Tibial nerve (tissue), 4 donors: ENCODE measurements at regions not wholly inside any gene's neighbourhood (a gene's known extent, or its start where the extent isn't known, plus 50 kb on each side); places are given as distances from the start of the nearest gene placed in this dataset.

ENCODE experiments used
- DNase-seq, 2 donors: peaks; one replicate each; pipeline ENCODE4 v3.0.0-alpha.2; 2019; ENCODE audit warnings: low spot score in 2 of 2
- H3K27ac ChIP-seq, 4 donors: fragments of 200-600 bp; sonication (generic) in 3 of 4; one replicate each; pipeline ENCODE4 v1.5.1; 2017 to 2019; ENCODE audit warnings: mild to moderate bottlenecking in 1 of 4
- H3K27me3 ChIP-seq, 2 donors: fragments of 200-600 bp; sonication (generic) in 1 of 2; one replicate each; pipeline versions ENCODE4 v1.5.1 to v1.6.0; 2017 to 2019
- H3K36me3 ChIP-seq, 3 donors: fragments of 200-600 bp; sonication (generic); one replicate each; pipeline ENCODE4 v1.5.1; 2018 to 2019
- H3K4me1 ChIP-seq, 4 donors: fragments of 200-600 bp; sonication (generic) in 3 of 4; one replicate each; pipeline ENCODE4 v1.5.1; 2017 to 2019
- H3K4me3 ChIP-seq, 4 donors: fragments of 200-600 bp; sonication (generic) in 3 of 4; one replicate each; pipeline ENCODE4 v1.5.1; 2017 to 2019; ENCODE audit warnings: mild to moderate bottlenecking in 1 of 4, moderate library complexity in 1 of 4
- H3K9me3 ChIP-seq, 4 donors: fragments of 200-600 bp; sonication (generic) in 3 of 4; one replicate each; pipeline ENCODE4 v1.5.1; 2017 to 2019
- EP300 ChIP-seq, 2 donors: sonication (generic); formaldehyde crosslinking; IDR thresholded peaks; one replicate each; pipeline ENCODE4 v1.6.1; 2017; ENCODE audit warnings: antibody characterized with exemption in 2 of 2, mild to moderate bottlenecking in 1 of 2
- POLR2A ChIP-seq, 2 donors: fragments of 450-650 bp; IDR thresholded peaks; one replicate each; pipeline ENCODE4 v1.6.1; 2017; ENCODE audit warnings: antibody characterized with exemption in 2 of 2, mild to moderate bottlenecking in 2 of 2, moderate library complexity in 2 of 2
- WGBS, 2 donors: methylation state at CpG; one replicate each; pipeline ENCODE4 v1.1.5; 2018; 5-methylcytosine and 5-hydroxymethylcytosine counted together
- TF ChIP-seq, protein P1 (sequence below), 5 experiments: fragments of 200-600 bp in 3 of 5; fragments of 450-650 bp in 2 of 5; sonication (generic) in 3 of 5; IDR thresholded peaks; one replicate each; pipeline ENCODE4 v1.5.1; 2016 to 2019; ENCODE audit warnings: antibody characterized with exemption in 5 of 5, mild to moderate bottlenecking in 3 of 5, moderate library complexity in 2 of 5

DNA sequence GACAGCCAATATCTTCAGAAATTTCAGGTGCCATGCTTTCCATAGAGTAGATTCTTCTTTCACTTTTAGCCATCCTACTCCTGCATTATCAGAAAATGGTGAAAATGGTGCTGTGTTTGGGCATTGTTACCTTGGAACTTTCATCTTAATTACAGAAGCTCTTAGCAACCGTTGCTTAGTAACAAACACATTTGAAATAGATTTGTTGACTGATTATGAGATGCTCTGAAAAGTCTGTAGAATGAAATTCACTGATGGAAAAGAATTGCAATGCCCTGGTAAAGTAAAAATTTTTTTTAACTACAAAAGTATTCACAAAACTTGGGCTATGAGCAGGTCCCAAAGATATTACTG, 249.3 kb upstream of the NEBL start:
- no peak for TF ChIP-seq EP300 (IDR thresholded peaks at IDR 0.05)
- TF ChIP-seq, protein P1, sequence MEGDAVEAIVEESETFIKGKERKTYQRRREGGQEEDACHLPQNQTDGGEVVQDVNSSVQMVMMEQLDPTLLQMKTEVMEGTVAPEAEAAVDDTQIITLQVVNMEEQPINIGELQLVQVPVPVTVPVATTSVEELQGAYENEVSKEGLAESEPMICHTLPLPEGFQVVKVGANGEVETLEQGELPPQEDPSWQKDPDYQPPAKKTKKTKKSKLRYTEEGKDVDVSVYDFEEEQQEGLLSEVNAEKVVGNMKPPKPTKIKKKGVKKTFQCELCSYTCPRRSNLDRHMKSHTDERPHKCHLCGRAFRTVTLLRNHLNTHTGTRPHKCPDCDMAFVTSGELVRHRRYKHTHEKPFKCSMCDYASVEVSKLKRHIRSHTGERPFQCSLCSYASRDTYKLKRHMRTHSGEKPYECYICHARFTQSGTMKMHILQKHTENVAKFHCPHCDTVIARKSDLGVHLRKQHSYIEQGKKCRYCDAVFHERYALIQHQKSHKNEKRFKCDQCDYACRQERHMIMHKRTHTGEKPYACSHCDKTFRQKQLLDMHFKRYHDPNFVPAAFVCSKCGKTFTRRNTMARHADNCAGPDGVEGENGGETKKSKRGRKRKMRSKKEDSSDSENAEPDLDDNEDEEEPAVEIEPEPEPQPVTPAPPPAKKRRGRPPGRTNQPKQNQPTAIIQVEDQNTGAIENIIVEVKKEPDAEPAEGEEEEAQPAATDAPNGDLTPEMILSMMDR (IDR thresholded peaks at IDR 0.05): no peak
- no peak for TF ChIP-seq POLR2A (IDR thresholded peaks at IDR 0.05)
- Histone ChIP-seq H3K27ac (no peak overlapping the region), H3K36me3 (no peaks in the 10 kb centered on the region), H3K9me3 (no peaks in the 10 kb centered on the region), H3K4me1 (no peaks in the 10 kb centered on the region), H3K4me3 (no peak overlapping the region), H3K27me3 (no peaks in the 10 kb centered on the region)
- no peak for DNase-seq
- 73 to 92% methylated on average over 1 of the region's 1 CpG for WGBS, 2 donors

DNA sequence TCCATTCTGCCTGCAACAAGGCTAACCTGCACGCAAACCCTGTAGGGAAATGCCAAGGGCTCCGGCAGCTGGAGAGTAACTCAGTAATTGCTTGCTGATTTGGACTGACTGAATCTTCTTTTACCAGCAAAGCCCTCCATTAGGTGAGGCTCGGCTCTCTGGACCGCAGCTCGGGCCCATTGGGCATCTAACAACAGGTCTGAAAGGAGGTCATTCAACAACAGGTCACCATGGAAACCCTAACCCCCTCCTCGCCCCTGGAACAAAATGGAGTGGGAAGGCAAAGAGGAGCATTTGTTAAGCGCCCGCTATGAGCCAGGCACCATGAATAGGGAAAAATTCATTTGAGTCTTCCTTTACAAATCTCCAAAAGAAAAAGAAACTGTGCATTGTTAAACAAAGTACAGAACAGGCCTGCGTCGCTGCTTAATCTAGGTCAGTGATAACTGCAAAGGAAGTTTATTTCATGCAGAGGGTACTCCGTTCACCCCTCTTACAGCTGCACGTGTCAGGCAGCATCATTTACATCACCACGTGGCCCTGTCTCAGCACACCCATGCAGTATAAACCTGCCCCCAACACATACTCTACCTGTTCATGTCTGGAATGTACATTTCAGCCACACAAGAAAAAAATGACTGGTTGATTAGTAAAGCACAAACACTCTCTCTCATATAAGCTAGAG, 248.8 kb upstream of the NEBL start:
- Histone ChIP-seq H3K4me1 (no peaks in the 10 kb centered on the region), H3K9me3 (no peaks in the 10 kb centered on the region), H3K27ac (no peak overlapping the region), H3K4me3 (no peak overlapping the region), H3K27me3 (no peaks in the 10 kb centered on the region), H3K36me3 (no peaks in the 10 kb centered on the region)
- 43 to 48% methylated on average over 13 of the region's 13 CpGs for WGBS, 2 donors
- DNase-seq: no peak
- TF ChIP-seq, protein P1 (IDR thresholded peaks at IDR 0.05): no peak
- TF ChIP-seq EP300 (IDR thresholded peaks at IDR 0.05) (no peak), POLR2A (IDR thresholded peaks at IDR 0.05) (no peak)

DNA sequence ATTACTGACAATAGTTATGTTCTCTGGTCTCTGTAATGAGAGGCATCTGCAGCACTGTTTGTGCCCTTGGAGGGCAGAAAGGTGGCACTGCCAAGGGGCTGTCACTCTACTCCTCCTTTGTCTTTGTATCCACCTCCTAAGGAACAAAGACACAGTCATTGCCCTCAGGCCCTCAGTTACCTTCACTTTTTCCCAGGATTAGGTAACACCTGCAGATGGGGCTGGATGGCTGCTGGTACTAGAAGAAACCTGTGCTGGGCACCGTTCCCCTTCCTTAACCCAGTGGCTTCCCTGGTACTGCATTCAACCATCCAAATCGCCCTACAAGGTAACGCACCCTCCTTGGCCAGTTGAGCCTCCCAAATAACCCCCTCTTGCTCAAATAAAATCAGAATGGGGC, 246.9 kb upstream of the NEBL start:
- WGBS, 2 donors: 97 to 100% methylated on average over 3 of the region's 3 CpGs
- Histone ChIP-seq H3K4me3 (no peak overlapping the region), H3K27ac (no peak overlapping the region), H3K27me3 (no peaks in the 10 kb centered on the region), H3K9me3 (no peaks in the 10 kb centered on the region), H3K4me1 (no peaks in the 10 kb centered on the region), H3K36me3 (no peaks in the 10 kb centered on the region)
- TF ChIP-seq, protein P1 (IDR thresholded peaks at IDR 0.05): no peak
- no peak for TF ChIP-seq EP300 (IDR thresholded peaks at IDR 0.05)
- no peak for TF ChIP-seq POLR2A (IDR thresholded peaks at IDR 0.05)
- no peak for DNase-seq

DNA sequence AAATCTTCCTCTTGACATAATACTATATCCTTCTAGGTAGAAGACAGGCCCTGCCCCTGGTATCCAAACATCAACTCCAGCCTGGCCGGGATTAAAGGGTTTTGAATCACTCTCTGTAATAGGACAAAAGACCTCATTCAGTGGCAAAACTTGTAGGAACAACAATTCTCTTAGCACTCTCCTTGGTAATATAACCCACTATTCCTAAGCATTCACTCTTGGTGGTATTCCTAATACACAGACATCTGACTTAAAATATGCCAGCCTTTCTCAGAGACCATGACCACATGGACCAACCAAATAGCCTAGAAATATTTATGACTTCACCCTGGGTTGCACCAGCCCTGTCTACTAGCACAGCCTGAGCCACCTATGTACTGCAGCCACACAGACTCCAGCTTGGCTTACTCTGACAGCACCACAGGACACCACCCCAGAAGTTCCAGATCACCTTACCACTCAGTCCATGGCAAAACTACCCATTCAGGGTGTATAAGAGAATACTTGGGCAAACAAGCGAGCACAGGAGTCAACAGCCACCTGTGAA, 244.9 kb upstream of the NEBL start:
- Histone ChIP-seq H3K4me3 (no peak overlapping the region), H3K27me3 (no peaks in the 10 kb centered on the region), H3K36me3 (no peaks in the 10 kb centered on the region), H3K4me1 (no peaks in the 10 kb centered on the region), H3K27ac (no peak overlapping the region), H3K9me3 (no peaks in the 10 kb centered on the region)
- 70 to 73% methylated on average over 2 of the region's 2 CpGs for WGBS, 2 donors
- DNase-seq: no peak
- TF ChIP-seq EP300 (IDR thresholded peaks at IDR 0.05) (no peak), POLR2A (IDR thresholded peaks at IDR 0.05) (no peak)
- TF ChIP-seq, protein P1 (IDR thresholded peaks at IDR 0.05): no peak

DNA sequence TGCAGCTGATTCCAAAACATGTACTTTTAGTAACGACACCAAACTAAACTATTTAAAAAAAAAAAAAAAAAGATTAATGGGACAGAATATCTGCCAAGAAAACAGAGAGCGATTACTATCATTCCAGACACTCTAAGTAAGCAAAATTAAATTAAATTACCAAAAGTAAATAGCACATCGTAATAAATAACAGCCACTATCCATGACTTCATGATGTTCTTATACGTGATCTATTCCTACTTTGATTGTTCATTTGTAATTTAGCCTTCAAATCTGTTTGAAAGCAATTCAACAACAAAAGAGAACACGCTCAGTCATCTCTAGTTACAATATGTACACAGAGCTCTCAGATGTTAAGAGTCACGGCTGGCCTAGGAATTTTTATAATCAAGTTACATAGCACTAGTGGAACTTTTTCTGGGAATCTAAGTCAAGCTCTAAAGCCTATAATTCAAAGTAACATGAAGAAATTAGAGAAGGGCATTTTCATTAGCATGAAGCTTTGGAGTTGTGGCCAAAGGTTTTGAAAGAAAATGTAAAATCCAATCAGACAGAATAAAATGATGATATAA, 241.7 kb upstream of the NEBL start:
- Histone ChIP-seq H3K36me3 (no peaks in the 10 kb centered on the region), H3K9me3 (no peaks in the 10 kb centered on the region), H3K4me1 (peaks cover 0 to 7% (median 0%) of the 10 kb centered on the region in 4 donors), H3K4me3 (no peak overlapping the region), H3K27ac (no peak overlapping the region), H3K27me3 (no peaks in the 10 kb centered on the region)
- no peak for DNase-seq
- TF ChIP-seq EP300 (IDR thresholded peaks at IDR 0.05) (no peak), POLR2A (IDR thresholded peaks at IDR 0.05) (no peak)
- TF ChIP-seq, protein P1 (IDR thresholded peaks at IDR 0.05): no peak
- 78 to 80% methylated on average over 6 of the region's 6 CpGs for WGBS, 2 donors
